Erythroblast (primary cell): ENCODE measurements at regions not wholly inside any gene's neighbourhood (a gene's known extent, or its start where the extent isn't known, plus 50 kb on each side); places are given as distances from the start of the nearest gene placed in this dataset.

Experiments
- GATA1 ChIP-seq: IDR thresholded peaks from 2 replicates; pipeline ENCODE4 v1.6.1; 2011; ENCODE audit warnings: low read depth, mild to moderate bottlenecking, control low read depth, low read length, moderate library complexity
- POLR2A ChIP-seq: IDR thresholded peaks from 2 replicates; pipeline ENCODE4 v1.6.1; 2011; ENCODE audit warnings: mild to moderate bottlenecking, low read length

DNA sequence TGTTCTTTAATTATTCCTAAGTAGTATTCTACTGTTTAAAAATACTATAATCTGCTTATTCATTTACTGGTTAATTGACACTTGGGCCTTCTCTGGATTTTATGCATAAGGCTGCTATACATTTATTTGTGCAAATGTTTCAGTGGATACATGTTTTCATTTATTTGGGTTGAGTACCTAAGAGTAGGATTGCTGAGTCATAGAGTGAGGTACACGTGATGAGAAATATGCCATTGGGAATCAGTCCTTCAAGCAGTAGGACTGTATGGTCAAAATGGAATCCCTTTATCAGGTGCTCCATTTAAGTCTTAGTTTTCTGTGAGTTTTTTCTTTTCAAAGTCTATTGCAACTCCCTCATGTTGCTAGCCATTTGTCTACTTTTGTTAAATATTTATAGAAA lies 275.2 kb upstream of the SORL1-AS1 start:
- TF ChIP-seq POLR2A = no peak
- TF ChIP-seq GATA1 = no peak
